Retina (tissue), 1 donor: ENCODE measurements at regions not wholly inside any gene's neighbourhood (a gene's known extent, or its start where the extent isn't known, plus 50 kb on each side); places are given as distances from the start of the nearest gene placed in this dataset.
"Not testable (repeated sequence)": the region's sequence is repeated elsewhere in the genome, so short reads cannot be mapped to it uniquely, and the experiment has no call there.

Experiments
- DNase-seq: peaks from one replicate; pipeline ENCODE4 v3.0.0-alpha.2; 2016

- DNase-seq = not testable (repeated sequence)
These were observed 71.9 kb upstream of the PRR23C start for GRCh38 chr3:139116631-139117030.

GRCh38 chr3:139117136-139117675, 72.5 kb upstream of the PRR23C start:
- no peak for DNase-seq

GRCh38 chr3:139117883-139118760, 73.4 kb upstream of the PRR23C start:
- no peak for DNase-seq

GRCh38 chr3:139118835-139119234, 74.1 kb upstream of the PRR23C start:
- no peak for DNase-seq

- no peak for DNase-seq
These were observed 74.8 kb upstream of the PRR23C start for GRCh38 chr3:139119331-139120025.

GRCh38 chr3:139120086-139121056, 75.7 kb upstream of the PRR23C start:
- DNase-seq = no peak

- no peak for DNase-seq
These were observed 77.0 kb upstream of the PRR23C start for GRCh38 chr3:139121513-139122220.

- no peak for DNase-seq
These were observed 77.5 kb upstream of the PRR23C start for GRCh38 chr3:139122221-139122581.

GRCh38 chr3:139122612-139123011, 77.9 kb upstream of the PRR23C start:
- DNase-seq = no peak

GRCh38 chr3:139123377-139124095, 78.8 kb upstream of the PRR23C start:
- no peak for DNase-seq

GRCh38 chr3:139124197-139124596, 79.5 kb upstream of the PRR23C start:
- DNase-seq = no peak

GRCh38 chr3:139127101-139127500, 82.4 kb upstream of the PRR23C start:
- DNase-seq = no peak

- DNase-seq = not testable (repeated sequence)
These were observed 82.9 kb upstream of the PRR23C start for GRCh38 chr3:139127629-139128028.

GRCh38 chr3:139128803-139129202, 84.1 kb upstream of the PRR23C start:
- no peak for DNase-seq

GRCh38 chr3:139129892-139130291, 85.2 kb upstream of the PRR23C start:
- no peak for DNase-seq

- DNase-seq = no peak
These were observed 85.9 kb upstream of the PRR23C start for GRCh38 chr3:139130390-139131140.

GRCh38 chr3:139131951-139132350, 87.3 kb upstream of the PRR23C start:
- no peak for DNase-seq

- no peak for DNase-seq
These were observed 88.3 kb upstream of the PRR23C start for GRCh38 chr3:139132976-139133375.

- no peak for DNase-seq
These were observed 90.1 kb upstream of the PRR23C start for GRCh38 chr3:139134678-139135372.

- no peak for DNase-seq
These were observed 91.0 kb upstream of the PRR23C start for GRCh38 chr3:139135657-139136056.
